ENCODE measurements at regions not wholly inside any gene's neighbourhood (a gene's known extent, or its start where the extent isn't known, plus 50 kb on each side); places are given as distances from the start of the nearest gene placed in this dataset.

DNA sequence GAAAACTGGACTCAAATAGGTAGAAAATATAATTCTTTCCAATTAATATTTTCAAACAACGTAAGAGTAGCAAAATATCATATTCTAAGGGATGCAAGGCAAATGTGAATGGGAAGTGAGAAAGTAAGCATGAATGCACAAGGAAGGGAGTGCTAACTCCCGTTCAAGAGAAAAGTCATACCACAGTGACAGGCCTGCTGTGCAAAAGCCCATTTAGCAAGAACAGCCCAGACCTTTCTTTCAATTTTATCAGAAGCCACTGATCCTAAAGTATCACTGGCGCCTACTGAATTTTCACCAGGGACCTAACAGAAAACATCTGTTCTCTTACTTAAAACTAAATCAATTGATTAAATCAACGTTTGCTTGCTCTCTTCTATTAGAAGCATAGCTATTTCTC is 157.9 kb upstream of the DKK2 start:
- no peaks in the 10 kb centered on the region for H3K4me1 ChIP-seq (replicated peaks; ENCODE audit: insufficient read depth)
- ChIA-PET CTCF (no interaction called here), POLR2A (ENCODE audit: unreplicated experiment) (no interaction called here)
- TF ChIP-seq EZH2 (IDR thresholded peaks at IDR 0.05; ENCODE audit: low read depth): no peak
- TF ChIP-seq, protein P1, sequence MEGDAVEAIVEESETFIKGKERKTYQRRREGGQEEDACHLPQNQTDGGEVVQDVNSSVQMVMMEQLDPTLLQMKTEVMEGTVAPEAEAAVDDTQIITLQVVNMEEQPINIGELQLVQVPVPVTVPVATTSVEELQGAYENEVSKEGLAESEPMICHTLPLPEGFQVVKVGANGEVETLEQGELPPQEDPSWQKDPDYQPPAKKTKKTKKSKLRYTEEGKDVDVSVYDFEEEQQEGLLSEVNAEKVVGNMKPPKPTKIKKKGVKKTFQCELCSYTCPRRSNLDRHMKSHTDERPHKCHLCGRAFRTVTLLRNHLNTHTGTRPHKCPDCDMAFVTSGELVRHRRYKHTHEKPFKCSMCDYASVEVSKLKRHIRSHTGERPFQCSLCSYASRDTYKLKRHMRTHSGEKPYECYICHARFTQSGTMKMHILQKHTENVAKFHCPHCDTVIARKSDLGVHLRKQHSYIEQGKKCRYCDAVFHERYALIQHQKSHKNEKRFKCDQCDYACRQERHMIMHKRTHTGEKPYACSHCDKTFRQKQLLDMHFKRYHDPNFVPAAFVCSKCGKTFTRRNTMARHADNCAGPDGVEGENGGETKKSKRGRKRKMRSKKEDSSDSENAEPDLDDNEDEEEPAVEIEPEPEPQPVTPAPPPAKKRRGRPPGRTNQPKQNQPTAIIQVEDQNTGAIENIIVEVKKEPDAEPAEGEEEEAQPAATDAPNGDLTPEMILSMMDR (conservative IDR thresholded peaks at IDR 0.05): no peak
- no peaks in the 10 kb centered on the region for H3K79me2 ChIP-seq (ENCODE audit: low read depth)
- intact Hi-C loops (cut with micrococcal nuclease; ENCODE audit: unreplicated experiment): no loop called here
- BruUV-seq (replicated peaks): no TSS peak
- H3K4me2 ChIP-seq: no peak overlapping the region
- H3K9me2 ChIP-seq (ENCODE audit: insufficient read depth): no peaks in the 10 kb centered on the region
- no peak overlapping the region for H3K4me3 ChIP-seq
- no peak overlapping the region for H3K27ac ChIP-seq
- H3K36me3 ChIP-seq (ENCODE audit: low read depth): no peaks in the 10 kb centered on the region
- H3K27me3 ChIP-seq (ENCODE audit: insufficient read depth, low read depth): no peaks in the 10 kb centered on the region
- no peaks in the 10 kb centered on the region for H3F3A ChIP-seq (ENCODE audit: insufficient read depth, low read depth)
- H2AFZ ChIP-seq: no peak overlapping the region
- no peaks in the 10 kb centered on the region for H3K9me3 ChIP-seq (ENCODE audit: insufficient read depth, low read depth)
- DNase-seq: no peak
- no peaks in the 10 kb centered on the region for H4K20me1 ChIP-seq (ENCODE audit: insufficient read depth)

DNA sequence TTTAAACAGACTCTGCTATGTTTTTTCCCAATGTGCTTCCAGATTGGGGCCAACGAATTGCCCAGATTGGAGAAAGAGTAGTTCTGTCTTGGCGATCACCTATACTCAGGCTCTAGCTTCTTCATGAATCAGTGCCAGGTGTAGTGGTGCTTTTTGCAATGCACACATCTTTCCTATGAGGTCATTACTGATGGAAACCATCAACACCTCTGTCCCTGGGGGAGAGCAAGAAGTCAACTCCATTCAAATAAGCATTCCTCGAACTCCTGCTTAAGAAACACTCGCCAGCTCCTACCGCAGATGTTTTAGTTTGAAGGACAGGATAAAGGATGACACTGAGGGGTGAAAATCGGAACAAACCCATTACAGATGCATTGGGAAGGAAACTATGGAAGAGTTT is 156.5 kb upstream of the DKK2 start:
- Histone ChIP-seq H4K20me1 (ENCODE audit: insufficient read depth) (no peaks in the 10 kb centered on the region), H3K4me3 (no peak overlapping the region), H3K36me3 (ENCODE audit: low read depth) (no peaks in the 10 kb centered on the region), H3K27me3 (ENCODE audit: insufficient read depth, low read depth) (no peaks in the 10 kb centered on the region), H3K4me2 (no peak overlapping the region), H3F3A (ENCODE audit: insufficient read depth, low read depth) (no peaks in the 10 kb centered on the region), H2AFZ (no peak overlapping the region), H3K9me2 (ENCODE audit: insufficient read depth) (no peaks in the 10 kb centered on the region), H3K9me3 (ENCODE audit: insufficient read depth, low read depth) (no peaks in the 10 kb centered on the region), H3K27ac (no peak overlapping the region), H3K79me2 (ENCODE audit: low read depth) (no peaks in the 10 kb centered on the region), H3K4me1 (replicated peaks; ENCODE audit: insufficient read depth) (no peaks in the 10 kb centered on the region)
- DNase-seq: no peak
- TF ChIP-seq, protein P1 (conservative IDR thresholded peaks at IDR 0.05): no peak
- TF ChIP-seq EZH2 (IDR thresholded peaks at IDR 0.05; ENCODE audit: low read depth): no peak
- ChIA-PET CTCF (no interaction called here), POLR2A (ENCODE audit: unreplicated experiment) (no interaction called here)
- no TSS peak for BruUV-seq (replicated peaks)
- intact Hi-C loops (cut with micrococcal nuclease; ENCODE audit: unreplicated experiment): no loop called here

DNA sequence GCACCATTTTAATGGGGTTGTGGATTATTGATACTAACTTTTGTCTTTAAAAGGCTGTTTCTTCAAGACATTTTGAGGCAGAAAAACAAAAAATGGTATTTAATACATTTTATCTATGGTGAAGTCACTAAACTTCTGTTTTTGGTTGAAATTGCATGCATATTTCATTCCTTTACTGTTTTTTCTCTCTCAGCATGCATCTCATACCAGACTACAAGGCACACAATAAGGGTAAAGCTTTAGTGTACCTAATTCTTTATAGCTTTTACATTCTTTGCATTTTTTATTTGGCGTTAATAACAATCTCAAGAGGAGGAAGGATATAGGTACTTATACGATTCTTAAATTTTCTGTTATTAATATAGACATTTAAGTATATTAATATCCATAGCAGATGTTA is 151.0 kb upstream of the DKK2 start:
- Histone ChIP-seq H3K36me3 (ENCODE audit: low read depth) (no peaks in the 10 kb centered on the region), H3K9me2 (ENCODE audit: insufficient read depth) (no peaks in the 10 kb centered on the region), H3K79me2 (ENCODE audit: low read depth) (no peaks in the 10 kb centered on the region), H3K4me3 (no peak overlapping the region), H3K4me1 (replicated peaks; ENCODE audit: insufficient read depth) (no peaks in the 10 kb centered on the region), H3K27ac (no peak overlapping the region), H3K4me2 (no peak overlapping the region), H2AFZ (no peak overlapping the region), H3K27me3 (ENCODE audit: insufficient read depth, low read depth) (no peaks in the 10 kb centered on the region), H3K9me3 (ENCODE audit: insufficient read depth, low read depth) (no peaks in the 10 kb centered on the region), H4K20me1 (ENCODE audit: insufficient read depth) (no peaks in the 10 kb centered on the region), H3F3A (ENCODE audit: insufficient read depth, low read depth) (no peaks in the 10 kb centered on the region)
- BruUV-seq (replicated peaks): no TSS peak
- ChIA-PET CTCF (no interaction called here), POLR2A (ENCODE audit: unreplicated experiment) (no interaction called here)
- intact Hi-C loops (cut with micrococcal nuclease; ENCODE audit: unreplicated experiment): loop anchor here (10.0 kb wide), 1 partner anchor 198 kb away; no protein-coding TSS in a partner anchor
- no peak for DNase-seq
- no peak for TF ChIP-seq EZH2 (IDR thresholded peaks at IDR 0.05; ENCODE audit: low read depth)
- TF ChIP-seq, protein P1 (conservative IDR thresholded peaks at IDR 0.05): no peak
